H1 (cell line): ENCODE measurements at regions not wholly inside any gene's neighbourhood (a gene's known extent, or its start where the extent isn't known, plus 50 kb on each side); places are given as distances from the start of the nearest gene placed in this dataset.

Experiments used
- CTCF ChIA-PET: fragments of 300-600 bp; sonication (Branson Sonifier 250); formaldehyde crosslinking; loops from one replicate; lab custom pipeline; 2021; ENCODE audit not compliant: partially characterized antibody; lab: Charles Lee
- POLR2A ChIA-PET: fragments of 300-600 bp; sonication (Branson Sonifier 250); formaldehyde crosslinking; loops from one replicate; lab custom pipeline; 2021; ENCODE audit warnings: inconsistent platforms; ENCODE audit not compliant: partially characterized antibody; lab: Charles Lee
- DNase-seq, 2 experiments: peaks; one replicate each; pipeline versions ENCODE4 v3.0.0 to v3.0.0-alpha.2; 2010 to 2022; ENCODE audit warnings: low spot score in 2 of 2, low read depth in 1 of 2, mixed read lengths in 1 of 2
- FAIRE-seq: peaks from 2 replicates; lab custom pipeline; 2011; peaks lifted over from hg19 to GRCh38; lab: Jason Lieb, UNC
- H2AFZ ChIP-seq: 2 replicates; pipeline ENCODE4 v1.8.1; 2012; ENCODE audit warnings: low read length, inconsistent platforms
- H2AK5ac ChIP-seq: 2 replicates; pipeline ENCODE4 v1.6.1; 2013; ENCODE audit warnings: low read depth, low read length
- H2BK120ac ChIP-seq: replicated peaks from 2 replicates; pipeline ENCODE3; 2013; ENCODE audit warnings: low read depth, low read length, inconsistent platforms
- H2BK12ac ChIP-seq: 2 replicates; pipeline ENCODE4 v1.6.1; 2013; ENCODE audit warnings: low read depth, low read length
- H2BK15ac ChIP-seq: 2 replicates; pipeline ENCODE4 v1.6.1; 2013; ENCODE audit warnings: low read length
- H2BK20ac ChIP-seq: 2 replicates; pipeline ENCODE4 v1.6.1; 2013; ENCODE audit warnings: low read length
- H2BK5ac ChIP-seq: 2 replicates; pipeline ENCODE4 v1.6.1; 2013; ENCODE audit warnings: low read depth, low read length
- H3K14ac ChIP-seq: 2 replicates; pipeline ENCODE4 v1.6.1; 2013; ENCODE audit warnings: inconsistent platforms; ENCODE audit not compliant: insufficient read length
- H3K18ac ChIP-seq: 2 replicates; pipeline ENCODE4 v1.6.1; 2013; ENCODE audit warnings: low read length; ENCODE audit errors: extremely low read depth
- H3K23ac ChIP-seq: 2 replicates; pipeline ENCODE4 v1.6.1; 2013; ENCODE audit warnings: inconsistent platforms; ENCODE audit not compliant: insufficient read length
- H3K23me2 ChIP-seq: 2 replicates; pipeline ENCODE4 v1.6.1; 2013; ENCODE audit warnings: low read depth, low read length
- H3K27ac ChIP-seq: 2 replicates; pipeline ENCODE4 v1.6.1; 2011; ENCODE audit warnings: low read depth, low read length, inconsistent platforms
- H3K27me3 ChIP-seq, 4 experiments: replicated peaks in 1 of 4; 1 replicate in 1 of 4; 2 replicates in 3 of 4; pipeline versions ENCODE4 v1.6.1 to v1.8.1; 2011 to 2013; ENCODE audit warnings: low read length in 3 of 4, mild to moderate bottlenecking in 3 of 4, inconsistent platforms in 2 of 4, mixed read lengths in 2 of 4, moderate library complexity in 1 of 4; ENCODE audit not compliant: control insufficient read depth in 3 of 4, insufficient read depth in 3 of 4; ENCODE audit errors: extremely low read depth in 1 of 4
- H3K36me3 ChIP-seq, 4 experiments: 2 replicates each; pipeline versions ENCODE4 v1.6.1 to v1.8.1; 2011 to 2013; ENCODE audit warnings: mild to moderate bottlenecking in 4 of 4, low read length in 3 of 4, moderate library complexity in 2 of 4, control low read depth in 1 of 4, inconsistent platforms in 1 of 4; ENCODE audit not compliant: insufficient read depth in 4 of 4, control insufficient read depth in 2 of 4
- H3K4ac ChIP-seq: replicated peaks from 2 replicates; pipeline ENCODE3; 2013; ENCODE audit warnings: low read length, low read depth, mixed read lengths, inconsistent platforms; ENCODE audit not compliant: insufficient read length
- H3K4me1 ChIP-seq, 4 experiments: replicated peaks in 1 of 4; 1 replicate in 1 of 4; 2 replicates in 3 of 4; pipeline versions ENCODE4 v1.6.1 to v1.8.1; 2011 to 2013; ENCODE audit warnings: low read length in 3 of 4, inconsistent platforms in 2 of 4, mixed read lengths in 1 of 4; ENCODE audit not compliant: insufficient read depth in 4 of 4, control insufficient read depth in 3 of 4
- H3K4me2 ChIP-seq, 2 experiments: 2 replicates each; pipeline versions ENCODE4 v1.6.1 to v1.8.1; 2011 to 2013; ENCODE audit warnings: low read depth in 2 of 2, low read length in 2 of 2, control low read depth in 1 of 2, inconsistent platforms in 1 of 2, mild to moderate bottlenecking in 1 of 2; ENCODE audit not compliant: insufficient read depth in 1 of 2
- H3K4me3 ChIP-seq, 4 experiments: fragments of 200-600, 300-600 bp in 1 of 4; sonication (generic), shearing (Covaris generic), sonication (Bioruptor Twin) in 1 of 4; 2 replicates each; pipeline versions ENCODE4 v1.5.1 to v1.8.1; 2011 to 2016; ENCODE audit warnings: low read length in 4 of 4, low read depth in 3 of 4, control low read depth in 2 of 4, inconsistent platforms in 2 of 4, mild to moderate bottlenecking in 2 of 4, mixed read lengths in 1 of 4, moderate library complexity in 1 of 4; ENCODE audit not compliant: insufficient read depth in 2 of 4; ENCODE audit errors: extremely low read depth in 1 of 4
- H3K56ac ChIP-seq: replicated peaks from 2 replicates; pipeline ENCODE3; 2013; ENCODE audit warnings: low read depth, mild to moderate bottlenecking, mixed read lengths, low read length, inconsistent platforms; ENCODE audit not compliant: insufficient read length
- H3K79me1 ChIP-seq: 2 replicates; pipeline ENCODE4 v1.6.1; 2013; ENCODE audit warnings: low read depth, low read length, control low read depth
- H3K79me2 ChIP-seq, 2 experiments: 2 replicates each; pipeline versions ENCODE4 v1.6.1 to v1.8.1; 2012 to 2013; ENCODE audit warnings: low read length in 2 of 2, mild to moderate bottlenecking in 2 of 2, inconsistent platforms in 1 of 2; ENCODE audit not compliant: insufficient read depth in 2 of 2, control insufficient read depth in 1 of 2
- H3K9ac ChIP-seq, 4 experiments: replicated peaks in 1 of 4; 1 replicate in 1 of 4; 2 replicates in 3 of 4; pipeline versions ENCODE4 v1.6.1 to v1.8.1; 2011 to 2013; ENCODE audit warnings: low read depth in 3 of 4, low read length in 3 of 4, control low read depth in 2 of 4, mild to moderate bottlenecking in 2 of 4, moderate library complexity in 2 of 4, inconsistent platforms in 1 of 4; ENCODE audit errors: extremely low read depth in 1 of 4
- H3K9me3 ChIP-seq, 2 experiments: 2 replicates each; pipeline versions ENCODE4 v1.6.1 to v1.8.1; 2012 to 2013; ENCODE audit warnings: mild to moderate bottlenecking in 2 of 2, moderate library complexity in 2 of 2, control low read depth in 1 of 2, inconsistent platforms in 1 of 2, low read depth in 1 of 2, low read length in 1 of 2, mixed read lengths in 1 of 2; ENCODE audit not compliant: insufficient read depth in 2 of 2
- H4K20me1 ChIP-seq, 2 experiments: replicated peaks in 1 of 2; 2 replicates each; pipeline versions ENCODE3 to v1.8.1; 2011 to 2013; ENCODE audit warnings: inconsistent platforms in 2 of 2, low read length in 2 of 2, mild to moderate bottlenecking in 1 of 2; ENCODE audit not compliant: insufficient read depth in 2 of 2, control insufficient read depth in 1 of 2
- H4K5ac ChIP-seq: 2 replicates; pipeline ENCODE4 v1.6.1; 2013; ENCODE audit warnings: low read length, low read depth, mixed read lengths, inconsistent platforms; ENCODE audit not compliant: insufficient read length
- H4K8ac ChIP-seq: 2 replicates; pipeline ENCODE4 v1.8.0; 2013; ENCODE audit warnings: mild to moderate bottlenecking, moderate library complexity, low read length, inconsistent platforms; ENCODE audit not compliant: insufficient read depth; ENCODE audit errors: extremely low read depth
- H4K91ac ChIP-seq: replicated peaks from 2 replicates; pipeline ENCODE3; 2013; ENCODE audit warnings: low read length, mixed read lengths, inconsistent platforms; ENCODE audit not compliant: insufficient read length
- JUN ChIP-seq: IDR thresholded peaks from 2 replicates; pipeline ENCODE4 v1.6.1; 2011; ENCODE audit warnings: low read depth, mild to moderate bottlenecking, improper control_type of control experiment, low read length
- MAFK ChIP-seq: IDR thresholded peaks from 2 replicates; pipeline ENCODE4 v1.6.1; 2012; ENCODE audit warnings: low read depth, mild to moderate bottlenecking, improper control_type of control experiment, low read length
- WGBS, 2 experiments: shearing (Covaris generic) in 1 of 2; methylation state at CpG; one replicate each; pipeline versions ENCODE4 v1.1.6 to v1.1.7; 2013 to 2015; ENCODE audit warnings: low lambda C conversion rate in 2 of 2, mixed read lengths in 2 of 2, inconsistent platforms in 1 of 2, low coverage in 1 of 2, missing lambda C conversion rate in 1 of 2; ENCODE audit not compliant: insufficient replicate concordance in 2 of 2, insufficient coverage in 1 of 2, insufficient read length in 1 of 2; ENCODE audit errors: extremely low coverage in 1 of 2, missing lambda C conversion rate in 1 of 2; 5-methylcytosine and 5-hydroxymethylcytosine counted together

DNA sequence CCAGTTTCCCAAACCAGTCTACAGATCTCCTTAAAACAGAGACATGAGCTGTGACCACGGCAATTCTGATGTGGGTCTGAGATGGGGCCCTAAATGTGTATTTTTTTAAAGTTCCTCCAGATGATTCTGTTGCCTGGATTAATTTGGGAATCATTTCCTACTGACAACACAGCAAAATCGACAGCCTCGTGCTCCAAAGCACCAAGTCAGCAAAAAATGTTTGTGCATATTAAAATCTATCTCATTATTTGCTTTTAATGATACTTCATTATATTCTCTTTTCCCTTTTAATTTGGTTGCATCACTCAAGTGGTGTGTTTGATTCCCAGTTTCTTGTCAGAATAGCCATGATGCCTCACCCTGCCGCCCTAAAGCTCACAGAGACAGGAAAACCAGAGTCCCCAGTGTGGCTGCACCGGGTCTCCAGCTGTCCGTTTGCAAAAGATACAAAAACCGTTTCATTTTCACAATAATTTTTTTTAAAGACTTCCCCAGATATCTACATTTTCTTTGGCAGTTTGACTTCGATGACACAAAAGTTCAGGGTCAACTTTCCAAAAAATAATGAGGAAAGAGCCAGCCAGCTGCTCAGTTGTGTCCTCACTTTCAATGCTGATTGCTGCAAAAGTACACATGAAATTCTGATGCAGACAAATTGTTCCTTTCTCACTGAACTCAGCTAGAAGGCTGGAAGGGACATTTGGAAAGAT is 443.2 kb upstream of the ID2 start:
- H3K4me2 ChIP-seq: no peak overlapping the region
- no peak for FAIRE-seq

More for the DNA sequence above, 443.2 kb upstream of the ID2 start:
- no peak overlapping the region for H4K91ac ChIP-seq
- peak overlapping the region; percentile 5; the same call in 1 of the 2 replicates for H2BK5ac ChIP-seq
- H2BK15ac ChIP-seq: no peak overlapping the region
- no peaks in the 10 kb centered on the region for H3K79me2 ChIP-seq
- peaks cover 0 to 6% (median 2%) of the 10 kb centered on the region in 4 experiments; a peak in 2 of 7 replicates for H3K4me1 ChIP-seq
- no peak overlapping the region for H3K23ac ChIP-seq
- no peaks in the 10 kb centered on the region for H3K79me1 ChIP-seq
- 86% methylated on average over 8 of the region's 8 CpGs; no CpG with 5 or more reads in 1 of the 2 experiments for WGBS, 2 experiments
- no peak for DNase-seq
- H3K4me3 ChIP-seq: no peak overlapping the region
- no peak overlapping the region for H2BK20ac ChIP-seq
- H3K23me2 ChIP-seq: no peaks in the 10 kb centered on the region
- POLR2A ChIA-PET: interaction anchor here (1.4 kb wide), 2 partner anchors 11 to 370 kb away, joined by 3 read pairs; no protein-coding TSS in a partner anchor
- no peak overlapping the region for H3K14ac ChIP-seq
- no peak overlapping the region for H2AK5ac ChIP-seq
- no peak overlapping the region for H3K4ac ChIP-seq
- CTCF ChIA-PET: interaction anchor here (0.8 to 1.0 kb wide), 2 partner anchors 12 to 105 kb away, joined by 3 read pairs; no protein-coding TSS in a partner anchor
- H3K18ac ChIP-seq: peak overlapping the region; percentile 55; the same call in 1 of the 2 replicates
- H3K9me3 ChIP-seq: peaks cover 0 to 3% of the 10 kb centered on the region in 2 experiments; a peak in 3 of 4 replicates
- peak overlapping the region; percentile 41 for H4K5ac ChIP-seq
- H3K56ac ChIP-seq: no peak overlapping the region
- no peaks in the 10 kb centered on the region for H4K20me1 ChIP-seq
- no peaks in the 10 kb centered on the region for H3K27me3 ChIP-seq
- H2BK120ac ChIP-seq: peak overlapping the region; percentile 67
- no peak overlapping the region for H3K27ac ChIP-seq
- no peaks in the 10 kb centered on the region for H3K36me3 ChIP-seq
- no peak overlapping the region for H3K9ac ChIP-seq
- no peak overlapping the region for H2BK12ac ChIP-seq
- no peak for TF ChIP-seq JUN
- peak; percentile 29; the same call in 1 of the 2 replicates for TF ChIP-seq MAFK
- no peak overlapping the region for H4K8ac ChIP-seq
- H2AFZ ChIP-seq: no peak overlapping the region
